HG03354 (cell line): ENCODE measurements at regions not wholly inside any gene's neighbourhood (a gene's known extent, or its start where the extent isn't known, plus 50 kb on each side); places are given as distances from the start of the nearest gene placed in this dataset.

Experiments
- ATAC-seq: cut with Tn5 transposase; IDR thresholded peaks from one replicate; pipeline ENCODE4 v1.9.1; 2021; ENCODE audit warnings: mild to moderate bottlenecking; ENCODE audit not compliant: unreplicated experiment, poor library complexity, severe bottlenecking

DNA sequence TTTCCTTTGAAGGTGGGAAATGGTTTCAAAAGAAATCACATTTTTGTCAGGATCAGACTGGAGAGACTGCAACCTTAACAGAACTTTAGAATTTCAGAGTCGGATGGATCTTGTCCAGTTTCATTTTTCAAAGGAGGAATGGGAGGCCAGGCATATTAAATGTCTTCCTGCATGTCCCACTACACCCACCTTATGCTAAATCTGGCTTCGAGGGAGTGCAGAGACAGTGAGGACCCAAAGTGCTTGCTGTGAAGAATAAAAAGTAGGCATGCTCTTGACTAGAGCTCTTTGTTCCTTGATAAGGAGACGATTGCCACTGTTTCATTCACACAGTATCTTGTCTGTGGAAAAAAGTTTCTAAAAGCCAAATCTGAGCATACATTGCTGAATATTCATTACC, 197.6 kb downstream of the SLC4A3 start:
- ATAC-seq: no peak

DNA sequence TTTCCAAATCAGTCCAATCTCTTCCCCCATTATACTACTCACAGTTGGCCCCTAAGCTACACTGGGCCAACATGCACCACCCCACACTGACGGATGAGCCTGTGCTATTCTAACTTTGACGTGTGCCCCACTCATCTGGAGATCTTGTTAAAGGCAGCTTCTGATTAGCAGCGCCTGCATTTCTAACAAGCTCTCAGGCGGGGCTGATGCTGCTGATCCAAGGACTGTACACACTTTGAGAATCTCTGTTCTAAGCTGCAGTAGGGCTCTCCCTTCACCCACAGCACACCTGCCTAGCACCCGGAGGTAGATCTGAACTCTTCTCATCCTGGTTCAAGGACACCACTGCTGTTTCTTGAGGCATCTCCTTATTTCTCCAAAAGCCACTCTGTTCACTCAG, 200.7 kb downstream of the SLC4A3 start:
- ATAC-seq: no peak

DNA sequence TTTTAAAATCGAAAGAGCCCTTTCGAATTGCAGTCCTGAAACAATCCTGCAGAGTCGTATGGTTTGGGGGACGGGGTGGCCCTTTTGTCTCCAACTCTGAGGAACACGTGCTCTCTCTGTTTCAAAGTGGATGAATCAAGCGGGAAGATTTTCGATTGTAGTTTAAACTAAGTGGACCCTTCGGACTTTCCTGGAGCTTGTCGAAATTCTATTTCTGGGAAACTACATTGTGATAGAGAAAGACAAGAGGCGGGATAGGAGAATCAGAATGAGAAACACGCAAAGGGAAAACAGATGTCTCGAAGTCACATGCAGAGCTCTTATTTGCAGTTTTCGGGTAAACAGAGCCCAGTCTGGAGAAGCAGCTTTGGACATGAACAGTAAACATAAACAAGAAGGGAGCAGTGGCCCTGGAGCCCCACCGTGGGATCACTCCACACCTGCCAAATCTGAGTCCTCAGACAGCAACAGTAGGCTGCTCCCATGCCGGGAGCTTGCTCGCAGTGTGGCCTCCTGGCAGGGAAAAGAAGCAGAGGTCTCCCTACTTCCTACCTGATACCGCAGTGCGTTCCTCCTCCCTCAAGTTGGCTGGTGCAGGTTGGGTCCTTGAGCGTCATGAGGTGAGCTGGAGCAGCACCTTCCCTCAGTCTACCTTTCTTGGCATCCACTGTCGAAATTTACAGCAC, 202.4 kb downstream of the SLC4A3 start:
- no peak for ATAC-seq

- ATAC-seq: no peak
Measured at GRCh38 chr2:219830353-219830738, 202.9 kb downstream of the SLC4A3 start.

DNA sequence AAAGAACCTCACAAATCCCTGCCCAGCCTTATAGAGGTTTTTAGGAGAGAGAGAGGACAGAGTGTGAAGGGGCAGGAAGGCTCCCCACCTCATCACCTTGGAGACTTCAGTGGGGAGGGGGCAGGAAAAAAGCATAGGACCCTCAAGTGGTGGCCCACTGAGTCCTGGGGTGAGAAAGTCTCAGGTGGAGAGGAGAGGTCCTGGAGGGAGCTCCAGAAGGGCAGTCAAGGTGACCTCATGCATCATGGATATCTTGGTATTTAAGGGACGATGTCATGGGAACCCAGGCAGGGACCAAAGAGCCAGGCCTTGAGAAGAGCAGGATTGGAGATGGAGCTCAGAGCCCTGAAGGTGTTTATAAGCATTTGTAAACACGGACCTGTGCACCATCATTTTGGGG, 204.5 kb downstream of the SLC4A3 start:
- ATAC-seq: no peak

DNA sequence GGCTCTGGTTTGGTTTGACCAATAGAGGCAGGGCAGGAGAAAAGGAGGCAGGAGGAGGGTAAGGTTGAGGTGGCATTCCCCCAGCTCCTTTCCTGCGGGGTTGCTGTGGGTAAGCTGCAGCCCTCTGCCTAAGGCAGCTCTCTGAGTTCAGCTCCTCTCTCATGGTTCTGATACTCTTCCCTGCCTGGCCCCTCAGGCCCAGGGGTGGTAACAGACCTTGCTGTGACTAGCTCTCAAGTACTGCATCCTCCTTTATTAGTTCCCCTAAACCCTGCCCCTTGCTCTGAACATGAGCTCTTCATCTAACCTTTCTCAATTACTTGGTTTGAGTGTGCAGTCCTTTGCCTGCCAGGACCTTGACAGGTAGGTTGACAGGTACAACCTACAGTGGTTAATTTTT, 205.5 kb downstream of the SLC4A3 start:
- ATAC-seq: no peak

DNA sequence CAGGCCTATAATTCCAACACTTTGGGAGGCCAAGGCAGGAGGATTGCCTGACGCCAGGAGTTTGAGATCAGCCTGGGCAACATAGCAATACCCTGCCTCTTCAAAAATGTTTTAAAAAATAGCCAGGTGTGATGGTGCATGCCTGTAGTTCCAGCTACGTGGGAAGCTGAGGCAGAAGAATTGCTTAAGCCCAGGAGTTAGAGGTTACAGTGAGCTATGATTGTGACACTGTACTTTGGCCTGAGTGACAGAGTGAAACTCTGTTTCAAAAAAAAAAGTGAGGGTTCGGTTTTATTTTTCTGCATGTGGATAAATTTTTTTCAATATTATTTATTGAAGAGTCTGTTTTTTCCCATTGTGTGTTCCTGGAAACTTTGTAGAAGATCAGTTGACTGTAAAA, 208.1 kb downstream of the SLC4A3 start:
- no peak for ATAC-seq

DNA sequence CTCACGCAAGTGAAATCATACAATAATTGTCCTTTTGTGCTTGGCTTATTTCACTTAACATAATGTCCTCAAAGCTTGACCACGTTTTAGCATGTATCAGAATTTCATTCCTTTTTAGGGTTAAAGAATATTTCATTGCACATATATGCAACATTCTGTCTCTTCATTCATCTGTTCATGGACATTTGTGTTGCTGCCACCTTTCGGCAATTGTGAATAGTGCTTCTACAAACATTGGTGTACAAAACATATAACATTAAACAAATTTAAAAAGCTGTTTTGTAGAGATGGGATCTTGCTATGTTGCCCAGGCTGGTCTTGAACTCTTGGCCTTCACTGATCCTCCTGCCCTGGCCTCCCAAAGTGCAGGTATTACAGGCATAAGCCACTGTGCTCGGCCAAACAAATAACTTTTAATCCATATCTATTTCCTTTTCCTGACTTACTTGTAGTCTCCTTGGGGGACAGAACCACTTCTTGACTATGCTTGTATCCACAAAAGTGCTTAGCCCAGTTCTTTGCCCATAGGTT, 209.3 kb downstream of the SLC4A3 start:
- ATAC-seq: peak; percentile 54

DNA sequence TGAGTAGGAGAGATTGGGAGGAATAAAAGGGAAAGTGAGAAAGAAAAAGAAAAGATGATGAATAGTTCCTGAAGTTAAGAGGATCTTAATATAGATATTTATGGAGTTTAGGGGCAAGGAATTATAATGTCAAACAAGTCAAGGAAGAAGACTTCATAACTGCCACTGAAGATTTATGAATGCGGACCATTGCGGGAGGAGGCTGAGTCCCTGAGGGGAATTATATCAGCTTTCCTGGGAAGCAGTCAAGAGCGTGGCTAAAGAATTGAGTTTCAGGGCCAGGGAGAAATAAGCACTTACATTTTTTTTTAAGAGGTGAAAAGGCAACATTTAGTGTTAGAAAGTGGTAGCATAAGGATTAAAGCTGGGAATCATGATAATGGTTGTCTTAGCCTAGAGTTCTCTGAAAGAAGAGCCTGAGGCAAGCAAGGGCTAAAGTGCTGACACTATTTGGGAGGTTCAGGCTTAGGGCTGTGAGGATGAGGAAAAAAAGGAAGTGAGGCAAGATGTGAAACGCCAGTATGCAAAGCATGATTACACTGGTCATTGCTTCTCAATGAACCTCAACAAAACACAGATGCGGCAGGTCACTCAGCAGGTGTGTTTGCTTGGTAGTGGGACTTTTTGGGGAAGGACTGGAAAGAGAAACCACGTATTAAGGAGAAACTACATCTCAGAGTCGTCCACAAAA, 217.1 kb downstream of the SLC4A3 start:
- peak; percentile 98 for ATAC-seq

GRCh38 chr2:219848882-219849281, 221.5 kb downstream of the SLC4A3 start:
- no peak for ATAC-seq

DNA sequence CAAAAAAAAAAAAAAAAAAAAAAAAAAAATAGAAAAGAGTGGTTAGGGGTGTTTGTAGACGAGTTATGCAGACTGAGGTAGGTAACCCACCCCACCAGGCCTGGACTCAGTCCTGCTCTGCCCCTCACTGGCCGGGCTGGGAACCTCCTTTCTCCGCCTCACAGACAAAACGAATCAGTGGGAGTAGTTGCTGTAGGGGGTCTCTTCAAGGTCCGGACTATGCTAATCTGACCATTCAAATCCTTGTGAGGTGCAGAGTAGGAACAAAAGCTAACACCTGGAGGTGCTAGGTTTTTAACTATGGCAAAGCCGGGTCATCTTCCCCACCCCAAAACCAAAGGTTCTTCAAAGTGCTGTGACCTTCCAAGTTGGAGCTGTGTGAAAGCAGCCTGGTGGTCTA, 223.7 kb downstream of the SLC4A3 start:
- ATAC-seq: no peak

GRCh38 chr2:219851801-219852481, 224.5 kb downstream of the SLC4A3 start:
- no peak for ATAC-seq

DNA sequence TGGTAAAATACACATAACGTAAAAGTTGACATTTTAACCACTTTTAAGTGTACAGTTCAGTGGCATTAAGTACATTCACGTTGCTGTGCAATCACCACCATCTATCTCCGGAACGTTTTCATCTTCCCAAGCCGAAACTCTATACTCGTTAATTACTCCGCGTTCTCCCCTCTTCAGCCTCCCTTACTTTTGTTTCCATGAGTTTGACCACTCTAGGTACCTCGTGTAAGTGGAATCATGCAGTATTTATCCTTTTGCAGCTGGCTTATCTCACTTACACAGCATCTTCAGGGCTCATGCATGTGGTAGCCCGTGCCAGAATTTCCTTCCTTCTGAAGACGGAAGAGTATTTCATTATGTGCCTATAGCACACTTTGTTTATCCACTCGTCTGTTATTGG, 225.2 kb downstream of the SLC4A3 start:
- no peak for ATAC-seq

GRCh38 chr2:219856602-219857001, 229.2 kb downstream of the SLC4A3 start:
- no peak for ATAC-seq

DNA sequence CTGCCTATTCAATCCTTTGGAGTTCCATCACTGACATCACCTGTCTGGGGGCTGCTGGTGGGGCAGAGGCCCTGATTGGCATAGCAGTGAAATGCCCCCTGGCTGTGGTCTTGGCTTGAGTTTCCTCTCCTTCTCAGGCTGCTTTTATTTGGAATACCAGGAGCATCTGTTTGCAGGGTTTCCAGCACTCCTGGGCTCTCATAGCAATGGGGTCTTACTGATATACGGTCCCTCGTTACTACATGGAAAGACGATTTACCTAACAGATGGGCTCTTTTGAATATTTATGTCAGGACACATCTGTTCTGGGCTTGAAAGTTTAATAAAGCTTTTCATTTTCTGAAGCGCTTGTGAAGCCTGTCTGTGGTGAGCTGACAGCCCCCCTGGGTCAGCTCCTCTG, 230.3 kb downstream of the SLC4A3 start:
- ATAC-seq: no peak

GRCh38 chr2:219861307-219861706, 233.9 kb downstream of the SLC4A3 start:
- ATAC-seq: no peak

GRCh38 chr2:219864154-219864553, 236.7 kb downstream of the SLC4A3 start:
- no peak for ATAC-seq

- no peak for ATAC-seq
Measured at GRCh38 chr2:219868635-219869034, 241.2 kb downstream of the SLC4A3 start.

GRCh38 chr2:219870041-219870440, 242.6 kb downstream of the SLC4A3 start:
- ATAC-seq: no peak

DNA sequence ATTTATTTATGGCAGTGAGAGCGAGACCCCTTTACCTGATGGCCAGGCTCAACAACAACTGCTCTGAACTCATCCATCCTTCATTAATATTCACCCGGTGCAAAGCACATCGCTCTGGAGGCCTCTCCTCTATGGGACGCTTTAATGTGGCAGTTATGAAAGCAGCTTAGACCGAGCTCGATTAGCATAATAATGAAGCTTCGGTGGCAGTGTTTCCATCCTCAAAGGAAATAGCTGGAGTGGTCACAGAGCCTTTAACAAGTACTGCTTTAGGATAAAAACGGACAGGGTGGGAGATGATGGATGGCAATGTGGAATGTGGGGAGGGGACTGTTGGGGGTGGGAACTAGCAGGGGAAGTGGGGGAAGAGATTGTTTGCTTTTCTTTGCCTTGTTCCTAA, 243.9 kb downstream of the SLC4A3 start:
- no peak for ATAC-seq

GRCh38 chr2:219875036-219875435, 247.6 kb downstream of the SLC4A3 start:
- no peak for ATAC-seq
